Loucy (cell line): ENCODE measurements at regions not wholly inside any gene's neighbourhood (a gene's known extent, or its start where the extent isn't known, plus 50 kb on each side); places are given as distances from the start of the nearest gene placed in this dataset.

Experiments
- CTCF ChIP-seq: fragments of 200-600 bp; sonication (generic); conservative IDR thresholded peaks from 2 replicates; pipeline ENCODE4 v1.5.1; 2014; ENCODE audit warnings: mild to moderate bottlenecking, antibody characterized with exemption, low read length
- EZH2phosphoT487 ChIP-seq: fragments of 200-600 bp; IDR thresholded peaks from 2 replicates; pipeline ENCODE4 v1.6.1; 2018; ENCODE audit warnings: antibody characterized with exemption, mild to moderate bottlenecking, moderate library complexity, borderline replicate concordance

- no peak for TF ChIP-seq CTCF
- no peak for TF ChIP-seq EZH2phosphoT487
These were observed 788.2 kb downstream of the SLITRK5 start for GRCh38 chr13:88459331-88459730.
